ENCODE measurements at regions not wholly inside any gene's neighbourhood (a gene's known extent, or its start where the extent isn't known, plus 50 kb on each side); places are given as distances from the start of the nearest gene placed in this dataset.

- TF ChIP-seq CTCF (IDR thresholded peaks at IDR 0.05; ENCODE audit: insufficient read depth, low read length) (no peak), REST (IDR thresholded peaks at IDR 0.05; ENCODE audit: insufficient replicate concordance, low read depth) (no peak), SPI1 (IDR thresholded peaks at IDR 0.05; ENCODE audit: borderline replicate concordance, low read depth) (no peak), POLR2AphosphoS5 (IDR thresholded peaks at IDR 0.05; ENCODE audit: low read depth) (no peak), GABPA (IDR thresholded peaks at IDR 0.05; ENCODE audit: low read depth) (no peak)
- no peak for DNase-seq (ENCODE audit: low read depth in 1 of 2, low spot score in 1 of 2)
- no peaks in the 10 kb centered on the region for H3K27me3 ChIP-seq (ENCODE audit: insufficient read depth, poor library complexity, severe bottlenecking)
- H3K4me3 ChIP-seq (replicated peaks; ENCODE audit: insufficient read depth, low read length): no peak overlapping the region
- H3K27ac ChIP-seq (replicated peaks): no peak overlapping the region
Measured at GRCh38 chr20:57884956-57885355, 175.1 kb upstream of the PMEPA1 start.

GRCh38 chr20:57883761-57884160 lies 173.9 kb upstream of the PMEPA1 start:
- no peak for DNase-seq (ENCODE audit: low read depth in 1 of 2, low spot score in 1 of 2)
- H3K4me3 ChIP-seq (replicated peaks; ENCODE audit: insufficient read depth, low read length): no peak overlapping the region
- TF ChIP-seq REST (IDR thresholded peaks at IDR 0.05; ENCODE audit: insufficient replicate concordance, low read depth): no peak
- TF ChIP-seq GABPA (IDR thresholded peaks at IDR 0.05; ENCODE audit: low read depth): no peak
- TF ChIP-seq POLR2AphosphoS5 (IDR thresholded peaks at IDR 0.05; ENCODE audit: low read depth): no peak
- H3K27ac ChIP-seq (replicated peaks): no peak overlapping the region
- no peaks in the 10 kb centered on the region for H3K27me3 ChIP-seq (ENCODE audit: insufficient read depth, poor library complexity, severe bottlenecking)

GRCh38 chr20:57883224-57883623 lies 173.4 kb upstream of the PMEPA1 start:
- Histone ChIP-seq H3K27me3 (ENCODE audit: insufficient read depth, poor library complexity, severe bottlenecking) (no peaks in the 10 kb centered on the region), H3K27ac (replicated peaks) (no peak overlapping the region), H3K4me3 (replicated peaks; ENCODE audit: insufficient read depth, low read length) (no peak overlapping the region)
- TF ChIP-seq GABPA (IDR thresholded peaks at IDR 0.05; ENCODE audit: low read depth) (no peak), POLR2AphosphoS5 (IDR thresholded peaks at IDR 0.05; ENCODE audit: low read depth) (no peak), SPI1 (IDR thresholded peaks at IDR 0.05; ENCODE audit: borderline replicate concordance, low read depth) (no peak), REST (IDR thresholded peaks at IDR 0.05; ENCODE audit: insufficient replicate concordance, low read depth) (no peak), CTCF (IDR thresholded peaks at IDR 0.05; ENCODE audit: insufficient read depth, low read length) (no peak)
- no peak for DNase-seq (ENCODE audit: low read depth in 1 of 2, low spot score in 1 of 2)
